Panc1 (cell line): ENCODE measurements at regions not wholly inside any gene's neighbourhood (a gene's known extent, or its start where the extent isn't known, plus 50 kb on each side); places are given as distances from the start of the nearest gene placed in this dataset.

ENCODE experiments used
- ATAC-seq: fragments of 200-7000 bp; cut with Tn5 transposase; 2 replicates; pipeline ENCODE4 v1.9.1; 2020; ENCODE audit warnings: mild to moderate bottlenecking, moderate library complexity
- BruUV-seq: library from RNA; stranded (reverse); fragments of 400-500 nt; replicated peaks from 2 replicates; lab custom pipeline; 2021; lab: Mats Ljungman, UMichigan
- CTCF ChIA-PET: fragments of 300-600 bp; sonication (Branson Sonifier 250); formaldehyde crosslinking; loops from one replicate; lab custom pipeline; 2022; ENCODE audit warnings: antibody characterized with exemption; lab: Charles Lee
- POLR2A ChIA-PET: fragments of 300-600 bp; sonication (Branson Sonifier 250); formaldehyde crosslinking; loops from one replicate; lab custom pipeline; 2022; ENCODE audit warnings: antibody characterized with exemption; lab: Charles Lee
- DNase-seq: peaks from one replicate; pipeline ENCODE4 v3.0.0-alpha.2; 2010; ENCODE audit warnings: low read depth, low spot score
- H3K27ac ChIP-seq: 2 replicates; pipeline ENCODE4 v1.5.1; 2011; ENCODE audit warnings: mild to moderate bottlenecking, low read length, inconsistent platforms
- H3K27me3 ChIP-seq: fragments of 200-500 bp; sonication (Bioruptor generic); 2 replicates; pipeline ENCODE4 v1.6.0; 2014; ENCODE audit warnings: low read length, inconsistent platforms; ENCODE audit not compliant: control insufficient read depth, insufficient read depth
- H3K36me3 ChIP-seq: fragments of 200-500 bp; sonication (Bioruptor generic); 2 replicates; pipeline ENCODE4 v1.5.1; 2014; ENCODE audit warnings: inconsistent platforms, mild to moderate bottlenecking, low read length, moderate library complexity; ENCODE audit not compliant: control insufficient read depth, insufficient read depth
- H3K4me1 ChIP-seq: 2 replicates; pipeline ENCODE4 v1.5.1; 2011; ENCODE audit warnings: inconsistent platforms, mild to moderate bottlenecking, low read length, moderate library complexity; ENCODE audit not compliant: control insufficient read depth, insufficient read depth
- H3K4me3 ChIP-seq, 2 experiments: 2 replicates each; pipeline ENCODE4 v1.5.1; 2011 to 2012; ENCODE audit warnings: low read depth in 2 of 2, low read length in 2 of 2, mild to moderate bottlenecking in 2 of 2, inconsistent platforms in 1 of 2, moderate library complexity in 1 of 2
- H3K9me3 ChIP-seq: fragments of 200-500 bp; sonication (Bioruptor generic); 2 replicates; pipeline ENCODE4 v1.5.1; 2014; ENCODE audit warnings: low read depth, mild to moderate bottlenecking, inconsistent platforms, low read length, moderate library complexity; ENCODE audit not compliant: control insufficient read depth, insufficient read depth
- CTCF ChIP-seq: fragments of 450-650 bp; IDR thresholded peaks from 2 replicates; pipeline ENCODE4 v1.5.1; 2017; ENCODE audit warnings: mild to moderate bottlenecking
- POLR2AphosphoS5 ChIP-seq: IDR thresholded peaks from 2 replicates; pipeline ENCODE4 v1.6.1; 2012; ENCODE audit warnings: mild to moderate bottlenecking, low read depth, low read length, moderate library complexity
- REST ChIP-seq, 2 experiments: IDR thresholded peaks; 2 replicates each; pipeline ENCODE4 v1.6.1; 2011 to 2012; ENCODE audit warnings: low read depth in 2 of 2, control low read depth in 1 of 2, low read length in 1 of 2, mild to moderate bottlenecking in 1 of 2, moderate library complexity in 1 of 2; ENCODE audit not compliant: insufficient read depth in 1 of 2
- SIN3A ChIP-seq: IDR thresholded peaks from 2 replicates; pipeline ENCODE4 v1.6.1; 2012; ENCODE audit warnings: low read depth, mild to moderate bottlenecking, low read length, moderate library complexity, borderline replicate concordance; ENCODE audit not compliant: insufficient read depth
- TCF7L2 ChIP-seq: IDR thresholded peaks from 2 replicates; pipeline ENCODE4 v1.6.1; 2011; ENCODE audit warnings: mild to moderate bottlenecking, low read depth, low read length, inconsistent platforms
- in situ Hi-C: cut with HindIII; loops from 2 replicates; pipeline ENCODE4 v1.10.0; 2016; ENCODE audit warnings: low sequenced_read_pairs, low pct_unique_long_range_greater_than_20kb
- intact Hi-C: fragments of 100-400 bp; cut with micrococcal nuclease; formaldehyde crosslinking; loops from one replicate; pipeline ENCODE4 v1.10.0; 2022; ENCODE audit not compliant: unreplicated experiment

- no peaks in the 10 kb centered on the region for H3K4me1 ChIP-seq
- intact Hi-C loops = no loop called here
- H3K27ac ChIP-seq = no peak overlapping the region
- no peaks in the 10 kb centered on the region for H3K9me3 ChIP-seq
- no peak overlapping the region for H3K4me3 ChIP-seq
- in situ Hi-C loops = no loop called here
- POLR2A ChIA-PET = interaction anchor here (0.7 kb wide), 1 partner anchor 71 kb away, joined by 7 read pairs; no protein-coding TSS in a partner anchor
- TF ChIP-seq TCF7L2 (no peak), CTCF (no peak), POLR2AphosphoS5 (no peak), SIN3A (no peak), REST (IDR thresholded peaks at IDR 0.05; ENCODE audit: insufficient read depth in 1 of 2, low read depth in 2 of 2, low read length in 1 of 2) (no peak)
- CTCF ChIA-PET = interaction anchor here (0.6 kb wide), 1 partner anchor 540 kb away, joined by 6 read pairs; no protein-coding TSS in a partner anchor
- ATAC-seq (no peak), DNase-seq (no peak)
- no TSS peak for BruUV-seq
- no peaks in the 10 kb centered on the region for H3K27me3 ChIP-seq
- no peaks in the 10 kb centered on the region for H3K36me3 ChIP-seq
These were observed 198.1 kb downstream of the ENC1 start for GRCh38 chr5:74442466-74442865.

GRCh38 chr5:74441616-74442015 is 198.9 kb downstream of the ENC1 start:
- no peak overlapping the region for H3K4me3 ChIP-seq
- intact Hi-C loops (no loop called here), in situ Hi-C loops (no loop called here)
- ChIA-PET CTCF (no interaction called here), POLR2A (no interaction called here)
- H3K27ac ChIP-seq = no peak overlapping the region
- ATAC-seq (no peak), DNase-seq (no peak)
- TF ChIP-seq TCF7L2 (no peak), REST (IDR thresholded peaks at IDR 0.05; ENCODE audit: insufficient read depth in 1 of 2, low read depth in 2 of 2, low read length in 1 of 2) (no peak), SIN3A (no peak), POLR2AphosphoS5 (no peak), CTCF (no peak)
- no peaks in the 10 kb centered on the region for H3K27me3 ChIP-seq
- no peaks in the 10 kb centered on the region for H3K36me3 ChIP-seq
- BruUV-seq = no TSS peak
- H3K4me1 ChIP-seq = no peaks in the 10 kb centered on the region
- no peaks in the 10 kb centered on the region for H3K9me3 ChIP-seq
